IPS-18a (cell line): ENCODE measurements at regions not wholly inside any gene's neighbourhood (a gene's known extent, or its start where the extent isn't known, plus 50 kb on each side); places are given as distances from the start of the nearest gene placed in this dataset.

Experiments used
- H3K27ac ChIP-seq: one replicate; pipeline ENCODE4 v1.5.1; 2013; ENCODE audit warnings: low read length
- H3K27me3 ChIP-seq: one replicate; pipeline ENCODE4 v1.6.1; 2013; ENCODE audit warnings: mild to moderate bottlenecking, low read length; ENCODE audit not compliant: control insufficient read depth, insufficient read depth
- H3K36me3 ChIP-seq: one replicate; pipeline ENCODE4 v1.6.1; 2013; ENCODE audit warnings: low read depth, low read length; ENCODE audit not compliant: control insufficient read depth
- H3K4me1 ChIP-seq: one replicate; pipeline ENCODE4 v1.6.1; 2013; ENCODE audit warnings: low read depth, low read length; ENCODE audit not compliant: control insufficient read depth
- H3K4me3 ChIP-seq: one replicate; pipeline ENCODE4 v1.5.1; 2013; ENCODE audit warnings: low read length
- H3K9ac ChIP-seq: one replicate; pipeline ENCODE4 v1.6.1; 2013; ENCODE audit warnings: mild to moderate bottlenecking, low read length, moderate library complexity
- H3K9me3 ChIP-seq: one replicate; pipeline ENCODE4 v1.6.1; 2013; ENCODE audit warnings: low read depth, low read length; ENCODE audit not compliant: control insufficient read depth

GRCh38 chr2:175539122-175539521 lies 357.6 kb upstream of the ATP5MC3 start:
- H3K9me3 ChIP-seq, result no peaks in the 10 kb centered on the region
- H3K36me3 ChIP-seq, result no peaks in the 10 kb centered on the region
- H3K9ac ChIP-seq, result no peak overlapping the region
- no peak overlapping the region for H3K27ac ChIP-seq
- H3K27me3 ChIP-seq, result no peaks in the 10 kb centered on the region
- no peaks in the 10 kb centered on the region for H3K4me1 ChIP-seq
- H3K4me3 ChIP-seq, result no peak overlapping the region

GRCh38 chr2:175536059-175536458 lies 354.5 kb upstream of the ATP5MC3 start:
- H3K9me3 ChIP-seq, result no peaks in the 10 kb centered on the region
- no peak overlapping the region for H3K9ac ChIP-seq
- no peaks in the 10 kb centered on the region for H3K27me3 ChIP-seq
- H3K36me3 ChIP-seq, result no peaks in the 10 kb centered on the region
- H3K27ac ChIP-seq, result no peak overlapping the region
- no peak overlapping the region for H3K4me3 ChIP-seq
- no peaks in the 10 kb centered on the region for H3K4me1 ChIP-seq

GRCh38 chr2:175535631-175536030 lies 354.1 kb upstream of the ATP5MC3 start:
- Histone ChIP-seq H3K9me3 (no peaks in the 10 kb centered on the region), H3K27ac (no peak overlapping the region), H3K36me3 (no peaks in the 10 kb centered on the region), H3K4me1 (no peaks in the 10 kb centered on the region), H3K27me3 (no peaks in the 10 kb centered on the region), H3K9ac (no peak overlapping the region), H3K4me3 (no peak overlapping the region)

GRCh38 chr2:175525975-175526374 lies 344.5 kb upstream of the ATP5MC3 start:
- Histone ChIP-seq H3K9ac (no peak overlapping the region), H3K36me3 (no peaks in the 10 kb centered on the region), H3K27ac (no peak overlapping the region), H3K4me3 (no peak overlapping the region), H3K4me1 (no peaks in the 10 kb centered on the region), H3K9me3 (no peaks in the 10 kb centered on the region), H3K27me3 (no peaks in the 10 kb centered on the region)

- no peak overlapping the region for H3K9ac ChIP-seq
- H3K27ac ChIP-seq, result no peak overlapping the region
- H3K27me3 ChIP-seq, result no peaks in the 10 kb centered on the region
- H3K4me1 ChIP-seq, result no peaks in the 10 kb centered on the region
- no peaks in the 10 kb centered on the region for H3K9me3 ChIP-seq
- H3K36me3 ChIP-seq, result no peaks in the 10 kb centered on the region
- H3K4me3 ChIP-seq, result no peak overlapping the region
These were observed 341.5 kb upstream of the ATP5MC3 start for GRCh38 chr2:175523001-175523400.

- Histone ChIP-seq H3K4me1 (no peaks in the 10 kb centered on the region), H3K9me3 (no peaks in the 10 kb centered on the region), H3K9ac (no peak overlapping the region), H3K27me3 (no peaks in the 10 kb centered on the region), H3K4me3 (no peak overlapping the region), H3K36me3 (no peaks in the 10 kb centered on the region), H3K27ac (no peak overlapping the region)
These were observed 336.7 kb upstream of the ATP5MC3 start for GRCh38 chr2:175518206-175518605.

GRCh38 chr2:175516555-175516954 lies 335.0 kb upstream of the ATP5MC3 start:
- no peaks in the 10 kb centered on the region for H3K4me1 ChIP-seq
- H3K36me3 ChIP-seq, result no peaks in the 10 kb centered on the region
- H3K9me3 ChIP-seq, result no peaks in the 10 kb centered on the region
- H3K4me3 ChIP-seq, result no peak overlapping the region
- H3K9ac ChIP-seq, result no peak overlapping the region
- H3K27me3 ChIP-seq, result no peaks in the 10 kb centered on the region
- no peak overlapping the region for H3K27ac ChIP-seq

- Histone ChIP-seq H3K9ac (no peak overlapping the region), H3K27me3 (no peaks in the 10 kb centered on the region), H3K27ac (no peak overlapping the region), H3K4me3 (no peak overlapping the region), H3K9me3 (no peaks in the 10 kb centered on the region), H3K4me1 (no peaks in the 10 kb centered on the region), H3K36me3 (no peaks in the 10 kb centered on the region)
These were observed 318.7 kb upstream of the ATP5MC3 start for GRCh38 chr2:175500255-175500654.

GRCh38 chr2:175490360-175490791 lies 308.9 kb upstream of the ATP5MC3 start:
- Histone ChIP-seq H3K27ac (no peak overlapping the region), H3K4me1 (no peaks in the 10 kb centered on the region), H3K36me3 (no peaks in the 10 kb centered on the region), H3K9ac (no peak overlapping the region), H3K27me3 (no peaks in the 10 kb centered on the region), H3K9me3 (no peaks in the 10 kb centered on the region), H3K4me3 (no peak overlapping the region)

- peaks cover 4% of the 10 kb centered on the region for H3K4me1 ChIP-seq
- no peak overlapping the region for H3K27ac ChIP-seq
- no peaks in the 10 kb centered on the region for H3K27me3 ChIP-seq
- H3K36me3 ChIP-seq, result no peaks in the 10 kb centered on the region
- no peaks in the 10 kb centered on the region for H3K9me3 ChIP-seq
- no peak overlapping the region for H3K4me3 ChIP-seq
- no peak overlapping the region for H3K9ac ChIP-seq
These were observed 296.7 kb upstream of the ATP5MC3 start for GRCh38 chr2:175478096-175478768.

- Histone ChIP-seq H3K4me3 (no peak overlapping the region), H3K27me3 (no peaks in the 10 kb centered on the region), H3K9me3 (no peaks in the 10 kb centered on the region), H3K4me1 (peaks cover 4% of the 10 kb centered on the region), H3K9ac (no peak overlapping the region), H3K27ac (no peak overlapping the region), H3K36me3 (no peaks in the 10 kb centered on the region)
These were observed 295.4 kb upstream of the ATP5MC3 start for GRCh38 chr2:175476948-175477347.

GRCh38 chr2:175476374-175476773 lies 294.9 kb upstream of the ATP5MC3 start:
- H3K36me3 ChIP-seq, result no peaks in the 10 kb centered on the region
- H3K4me3 ChIP-seq, result no peak overlapping the region
- H3K9me3 ChIP-seq, result no peaks in the 10 kb centered on the region
- no peak overlapping the region for H3K27ac ChIP-seq
- H3K27me3 ChIP-seq, result no peaks in the 10 kb centered on the region
- H3K4me1 ChIP-seq, result peaks cover 4% of the 10 kb centered on the region
- no peak overlapping the region for H3K9ac ChIP-seq
